ENCODE measurements at regions not wholly inside any gene's neighbourhood (a gene's known extent, or its start where the extent isn't known, plus 50 kb on each side); places are given as distances from the start of the nearest gene placed in this dataset.

DNA sequence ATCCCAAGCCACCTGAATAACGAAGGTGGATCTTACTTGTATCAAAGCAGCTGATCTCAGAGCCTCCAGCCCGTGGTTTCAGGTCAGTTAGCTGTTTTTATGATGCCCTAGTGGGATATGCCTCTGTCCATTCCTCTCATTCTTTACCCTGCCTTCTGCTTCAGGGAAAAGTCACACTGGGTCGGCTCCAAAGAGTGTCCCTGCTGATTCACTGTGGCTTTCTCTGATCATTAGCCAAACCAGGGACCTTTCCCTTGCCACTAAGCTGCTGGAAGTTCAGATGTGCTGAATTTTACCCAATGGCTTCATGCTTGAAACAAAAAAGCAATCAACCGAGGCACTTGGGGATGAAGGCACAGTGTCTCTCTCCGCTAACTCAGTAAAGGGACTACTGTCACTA lies 170.2 kb upstream of the SALL1 start:
- no peak for TF ChIP-seq ZFX (IDR thresholded peaks at IDR 0.05; ENCODE audit: borderline replicate concordance)
- TF ChIP-seq, protein P1, sequence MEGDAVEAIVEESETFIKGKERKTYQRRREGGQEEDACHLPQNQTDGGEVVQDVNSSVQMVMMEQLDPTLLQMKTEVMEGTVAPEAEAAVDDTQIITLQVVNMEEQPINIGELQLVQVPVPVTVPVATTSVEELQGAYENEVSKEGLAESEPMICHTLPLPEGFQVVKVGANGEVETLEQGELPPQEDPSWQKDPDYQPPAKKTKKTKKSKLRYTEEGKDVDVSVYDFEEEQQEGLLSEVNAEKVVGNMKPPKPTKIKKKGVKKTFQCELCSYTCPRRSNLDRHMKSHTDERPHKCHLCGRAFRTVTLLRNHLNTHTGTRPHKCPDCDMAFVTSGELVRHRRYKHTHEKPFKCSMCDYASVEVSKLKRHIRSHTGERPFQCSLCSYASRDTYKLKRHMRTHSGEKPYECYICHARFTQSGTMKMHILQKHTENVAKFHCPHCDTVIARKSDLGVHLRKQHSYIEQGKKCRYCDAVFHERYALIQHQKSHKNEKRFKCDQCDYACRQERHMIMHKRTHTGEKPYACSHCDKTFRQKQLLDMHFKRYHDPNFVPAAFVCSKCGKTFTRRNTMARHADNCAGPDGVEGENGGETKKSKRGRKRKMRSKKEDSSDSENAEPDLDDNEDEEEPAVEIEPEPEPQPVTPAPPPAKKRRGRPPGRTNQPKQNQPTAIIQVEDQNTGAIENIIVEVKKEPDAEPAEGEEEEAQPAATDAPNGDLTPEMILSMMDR (IDR thresholded peaks at IDR 0.05) = no peak
- no peak overlapping the region for H3K27ac ChIP-seq

DNA sequence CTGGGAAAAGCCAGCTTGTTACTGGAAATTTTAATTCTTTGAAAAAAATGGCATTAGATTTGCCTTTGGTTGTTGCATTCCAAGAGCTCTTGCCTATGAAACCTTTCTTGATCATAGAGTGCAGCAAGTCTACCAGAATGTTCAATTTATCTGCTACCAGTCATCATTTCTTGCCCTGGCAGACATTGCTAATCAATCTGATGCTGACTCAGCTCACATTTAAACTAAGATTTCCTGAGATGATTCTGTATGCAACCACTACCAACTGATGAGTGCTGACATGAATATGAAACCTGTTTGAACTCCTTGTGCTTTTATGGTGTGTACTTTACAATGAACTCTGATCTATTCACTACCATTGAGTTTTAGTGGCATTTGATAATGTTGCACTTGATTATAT lies 166.5 kb upstream of the SALL1 start:
- H3K27ac ChIP-seq = no peak overlapping the region

DNA sequence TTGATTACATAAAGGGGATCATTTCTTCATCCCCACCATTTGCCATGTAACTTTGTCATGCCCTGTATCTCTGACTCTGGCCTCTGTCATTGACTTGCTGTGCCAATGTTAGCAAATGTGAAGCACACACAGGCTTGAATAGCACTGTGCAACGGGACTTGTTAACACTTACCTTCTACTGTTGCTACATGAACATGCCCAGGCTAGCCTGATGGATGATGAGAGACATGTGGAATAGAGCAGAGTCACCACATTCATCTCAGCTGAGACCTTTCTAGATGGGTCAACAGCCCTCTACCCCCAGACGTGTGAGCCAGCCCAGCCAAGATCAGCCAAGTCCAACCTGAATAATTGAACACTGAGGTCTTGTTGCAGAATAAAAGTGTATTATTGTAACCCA lies 162.1 kb upstream of the SALL1 start:
- H3K27ac ChIP-seq = no peak overlapping the region
- TF ChIP-seq ZFX (IDR thresholded peaks at IDR 0.05; ENCODE audit: borderline replicate concordance) = no peak
- TF ChIP-seq, protein P1 (IDR thresholded peaks at IDR 0.05) = no peak

More for the DNA sequence above, 166.5 kb upstream of the SALL1 start:
- TF ChIP-seq, protein P1 (IDR thresholded peaks at IDR 0.05) = no peak
- TF ChIP-seq ZFX (IDR thresholded peaks at IDR 0.05; ENCODE audit: borderline replicate concordance) = no peak

DNA sequence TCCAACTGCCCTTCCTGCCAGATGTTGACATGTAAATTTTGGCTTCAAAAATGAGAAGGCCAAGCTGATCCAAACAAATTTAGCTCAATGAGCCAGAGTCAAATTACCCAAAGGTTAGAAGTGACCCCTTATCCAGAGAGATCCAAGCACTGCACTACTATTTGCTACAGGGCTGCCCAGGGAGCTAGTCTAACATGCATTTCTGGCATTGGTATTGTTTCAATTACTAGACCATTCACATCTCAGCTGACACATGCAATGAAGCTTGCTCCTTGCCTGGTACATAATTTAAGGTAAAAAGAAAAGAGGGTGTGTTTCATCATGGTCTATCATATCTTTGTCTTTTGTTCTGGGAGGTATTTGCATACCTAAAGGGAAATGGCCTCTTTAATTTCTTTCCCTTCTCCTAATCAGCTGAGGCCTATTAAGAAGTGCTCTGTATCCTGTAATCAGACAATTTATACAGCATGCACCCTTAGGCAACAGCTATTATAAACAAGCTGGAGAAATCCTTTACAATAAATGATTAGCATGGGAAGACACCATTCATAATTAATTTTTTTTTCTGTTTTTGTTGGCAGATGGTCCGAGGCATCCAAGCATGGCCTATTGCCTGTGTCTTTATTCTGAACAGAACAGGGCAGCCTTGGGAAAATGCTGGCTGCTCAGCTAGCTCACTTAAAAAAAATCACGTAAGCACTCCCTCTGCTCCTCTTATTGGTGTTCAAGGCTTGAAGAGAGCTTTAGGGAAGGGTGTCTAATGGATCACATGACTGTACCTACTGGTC lies 161.5 kb upstream of the SALL1 start:
- H3K27ac ChIP-seq = no peak overlapping the region
- TF ChIP-seq ZFX (IDR thresholded peaks at IDR 0.05; ENCODE audit: borderline replicate concordance) = no peak
- TF ChIP-seq, protein P1 (IDR thresholded peaks at IDR 0.05) = no peak

DNA sequence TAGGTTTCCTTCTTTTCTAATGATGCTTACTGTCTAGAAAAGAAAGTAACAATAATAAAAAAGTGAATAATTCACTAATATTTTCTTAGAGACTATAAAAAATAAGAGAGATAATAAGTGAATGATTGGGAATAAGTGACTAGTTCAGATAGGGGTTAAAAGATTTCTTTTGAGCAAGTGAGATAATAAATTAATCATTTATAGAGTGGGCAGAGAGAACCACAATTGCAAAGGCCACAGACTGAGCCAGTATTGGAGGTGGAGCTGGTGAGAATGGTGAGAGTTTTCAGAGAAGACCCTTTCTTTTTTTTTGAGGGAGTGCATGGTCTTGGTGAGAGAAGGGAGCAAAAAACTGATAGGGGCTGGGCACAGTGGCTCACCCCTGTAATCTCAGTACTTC lies 159.1 kb upstream of the SALL1 start:
- H3K27ac ChIP-seq = no peak overlapping the region
- no peak for TF ChIP-seq ZFX (IDR thresholded peaks at IDR 0.05; ENCODE audit: borderline replicate concordance)
- TF ChIP-seq, protein P1 (IDR thresholded peaks at IDR 0.05) = no peak

DNA sequence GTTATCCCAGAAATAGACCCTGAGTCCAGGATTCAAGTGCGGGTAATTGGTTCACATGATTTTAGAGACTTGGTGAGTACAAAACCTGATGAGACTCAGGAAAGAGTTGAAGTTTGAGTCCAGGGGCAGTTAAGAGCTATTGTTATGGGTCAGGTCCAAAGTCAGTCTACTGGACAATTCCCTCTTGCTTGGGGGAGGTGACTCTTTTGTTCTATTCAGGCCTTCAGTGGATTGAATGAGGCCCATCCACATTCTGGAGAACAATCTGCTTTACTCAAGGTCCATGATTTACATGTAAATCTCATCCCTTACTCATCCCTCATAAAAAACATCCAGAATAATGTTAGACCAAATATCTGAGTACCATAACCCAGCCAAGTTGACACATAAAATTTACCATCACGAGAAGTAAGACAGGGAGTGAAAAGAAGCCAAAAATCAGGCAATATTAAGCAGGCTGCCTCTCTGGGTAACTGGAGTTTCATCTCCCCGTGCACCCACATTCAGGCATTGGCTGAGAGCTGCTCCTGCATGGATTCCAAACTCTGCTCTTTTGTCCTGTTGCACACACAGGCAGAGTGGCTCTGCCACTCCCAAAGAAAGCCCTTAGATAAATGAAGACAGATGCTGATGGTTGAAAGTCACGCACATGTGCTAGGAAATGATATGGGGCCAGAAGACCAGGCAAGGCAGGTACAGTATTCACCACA lies 156.0 kb upstream of the SALL1 start:
- H3K27ac ChIP-seq = no peak overlapping the region
- TF ChIP-seq, protein P1 (IDR thresholded peaks at IDR 0.05) = no peak
- no peak for TF ChIP-seq ZFX (IDR thresholded peaks at IDR 0.05; ENCODE audit: borderline replicate concordance)

DNA sequence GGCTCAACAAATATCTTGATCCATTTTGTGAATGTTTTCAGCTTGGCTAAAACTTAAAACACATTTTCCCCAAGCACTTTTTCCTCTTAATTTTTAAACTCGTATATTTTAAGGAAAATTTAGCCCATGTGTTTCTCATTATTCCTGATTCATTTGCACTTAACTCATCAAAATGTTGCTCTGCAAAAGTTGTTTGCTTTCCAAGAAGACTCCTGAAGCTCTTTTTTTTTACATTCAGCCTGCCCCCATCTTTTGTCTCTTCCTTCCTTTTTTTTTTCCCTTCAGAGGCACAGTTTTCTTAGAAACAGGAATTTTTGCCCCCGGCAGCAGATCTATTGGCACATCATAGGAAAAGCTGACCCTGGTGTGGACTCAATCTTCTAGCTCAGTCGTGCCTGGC lies 155.0 kb upstream of the SALL1 start:
- TF ChIP-seq, protein P1 (IDR thresholded peaks at IDR 0.05) = no peak
- no peak for TF ChIP-seq ZFX (IDR thresholded peaks at IDR 0.05; ENCODE audit: borderline replicate concordance)
- H3K27ac ChIP-seq = no peak overlapping the region
